Thyroid gland (tissue), 4 donors: ENCODE measurements at regions not wholly inside any gene's neighbourhood (a gene's known extent, or its start where the extent isn't known, plus 50 kb on each side); places are given as distances from the start of the nearest gene placed in this dataset.

Experiments
- CTCF ChIP-seq, 6 experiments: fragments of 200-600 bp in 3 of 6; fragments of 450-650 bp in 3 of 6; sonication (generic) in 3 of 6; IDR thresholded peaks; one replicate each; pipeline ENCODE4 v1.5.1; 2016 to 2019; ENCODE audit warnings: antibody characterized with exemption in 6 of 6, mild to moderate bottlenecking in 2 of 6, inconsistent platforms in 1 of 6, moderate library complexity in 1 of 6
- POLR2A ChIP-seq, 2 donors: fragments of 450-650 bp; IDR thresholded peaks; one replicate each; pipeline ENCODE4 v1.6.1; 2017; ENCODE audit warnings: antibody characterized with exemption in 2 of 2, mild to moderate bottlenecking in 2 of 2, moderate library complexity in 1 of 2

- TF ChIP-seq POLR2A (IDR thresholded peaks at IDR 0.05) (no peak), CTCF (IDR thresholded peaks at IDR 0.05) (no peak)
Observed at GRCh38 chr10:21030091-21030490, 133.0 kb upstream of the NEBL start.
